ENCODE measurements at regions not wholly inside any gene's neighbourhood (a gene's known extent, or its start where the extent isn't known, plus 50 kb on each side); places are given as distances from the start of the nearest gene placed in this dataset.
A peak's percentile ranks its signal among the peaks of the same experiment; 100 is the strongest.

- no peaks in the 10 kb centered on the region for H3K9me3 ChIP-seq (ENCODE audit: low read depth, low read length)
- no peaks in the 10 kb centered on the region for H4K20me1 ChIP-seq (ENCODE audit: insufficient read depth, low read length)
- no peak overlapping the region for H3K27ac ChIP-seq (ENCODE audit: low read depth, low read length)
- H3K79me2 ChIP-seq (ENCODE audit: insufficient read depth, low read length) = no peaks in the 10 kb centered on the region
- H3K27me3 ChIP-seq (ENCODE audit: insufficient read depth, low read length) = no peaks in the 10 kb centered on the region
- no peak overlapping the region for H2AFZ ChIP-seq (ENCODE audit: low read length)
- H3K4me1 ChIP-seq (ENCODE audit: insufficient read depth, low read length) = no peaks in the 10 kb centered on the region
- H3K36me3 ChIP-seq (ENCODE audit: insufficient read depth, low read length) = no peaks in the 10 kb centered on the region
- no peak overlapping the region for H3K4me3 ChIP-seq (ENCODE audit: insufficient read depth, low read length)
- no peak for DNase-seq (ENCODE audit: insufficient read length, low spot score, missing footprints)
- H3K4me2 ChIP-seq (ENCODE audit: insufficient read depth, low read length) = no peak overlapping the region
- no peak for TF ChIP-seq CTCF (IDR thresholded peaks at IDR 0.05; ENCODE audit: extremely low read depth, low read depth, low read length)
These were observed 149.0 kb upstream of the ARID2 start for GRCh38 chr12:45580356-45580969.

- no peak for TF ChIP-seq CTCF (IDR thresholded peaks at IDR 0.05; ENCODE audit: extremely low read depth, low read depth, low read length)
These were observed 148.4 kb upstream of the ARID2 start for GRCh38 chr12:45581112-45581511.

GRCh38 chr12:45582536-45582935 lies 147.0 kb upstream of the ARID2 start:
- no peaks in the 10 kb centered on the region for H3K79me2 ChIP-seq (ENCODE audit: insufficient read depth, low read length)
- H3K9me3 ChIP-seq (ENCODE audit: low read depth, low read length) = no peaks in the 10 kb centered on the region
- H3K4me2 ChIP-seq (ENCODE audit: insufficient read depth, low read length) = no peak overlapping the region
- H4K20me1 ChIP-seq (ENCODE audit: insufficient read depth, low read length) = no peaks in the 10 kb centered on the region
- H3K36me3 ChIP-seq (ENCODE audit: insufficient read depth, low read length) = no peaks in the 10 kb centered on the region
- no peak for TF ChIP-seq CTCF (IDR thresholded peaks at IDR 0.05; ENCODE audit: extremely low read depth, low read depth, low read length)
- H3K4me1 ChIP-seq (ENCODE audit: insufficient read depth, low read length) = no peaks in the 10 kb centered on the region
- H3K27ac ChIP-seq (ENCODE audit: low read depth, low read length) = no peak overlapping the region
- H3K4me3 ChIP-seq (ENCODE audit: insufficient read depth, low read length) = no peak overlapping the region
- no peak for DNase-seq (ENCODE audit: insufficient read length, low spot score, missing footprints)
- no peaks in the 10 kb centered on the region for H3K27me3 ChIP-seq (ENCODE audit: insufficient read depth, low read length)
- no peak overlapping the region for H2AFZ ChIP-seq (ENCODE audit: low read length)

More at GRCh38 chr12:45581112-45581511, 148.4 kb upstream of the ARID2 start:
- Histone ChIP-seq H3K36me3 (ENCODE audit: insufficient read depth, low read length) (no peaks in the 10 kb centered on the region), H4K20me1 (ENCODE audit: insufficient read depth, low read length) (no peaks in the 10 kb centered on the region), H3K4me2 (ENCODE audit: insufficient read depth, low read length) (no peak overlapping the region), H2AFZ (ENCODE audit: low read length) (no peak overlapping the region), H3K9me3 (ENCODE audit: low read depth, low read length) (no peaks in the 10 kb centered on the region), H3K4me1 (ENCODE audit: insufficient read depth, low read length) (no peaks in the 10 kb centered on the region), H3K79me2 (ENCODE audit: insufficient read depth, low read length) (no peaks in the 10 kb centered on the region), H3K27me3 (ENCODE audit: insufficient read depth, low read length) (no peaks in the 10 kb centered on the region), H3K4me3 (ENCODE audit: insufficient read depth, low read length) (no peak overlapping the region), H3K27ac (ENCODE audit: low read depth, low read length) (no peak overlapping the region)
- DNase-seq (ENCODE audit: insufficient read length, low spot score, missing footprints) = no peak

- no peaks in the 10 kb centered on the region for H3K9me3 ChIP-seq (ENCODE audit: low read depth, low read length)
- no peaks in the 10 kb centered on the region for H4K20me1 ChIP-seq (ENCODE audit: insufficient read depth, low read length)
- DNase-seq (ENCODE audit: insufficient read length, low spot score, missing footprints) = peak; percentile 71
- no peak overlapping the region for H3K4me3 ChIP-seq (ENCODE audit: insufficient read depth, low read length)
- no peaks in the 10 kb centered on the region for H3K27me3 ChIP-seq (ENCODE audit: insufficient read depth, low read length)
- no peak overlapping the region for H2AFZ ChIP-seq (ENCODE audit: low read length)
- H3K79me2 ChIP-seq (ENCODE audit: insufficient read depth, low read length) = no peaks in the 10 kb centered on the region
- no peaks in the 10 kb centered on the region for H3K4me1 ChIP-seq (ENCODE audit: insufficient read depth, low read length)
- H3K27ac ChIP-seq (ENCODE audit: low read depth, low read length) = no peak overlapping the region
- H3K4me2 ChIP-seq (ENCODE audit: insufficient read depth, low read length) = no peak overlapping the region
- no peak for TF ChIP-seq CTCF (IDR thresholded peaks at IDR 0.05; ENCODE audit: extremely low read depth, low read depth, low read length)
- no peaks in the 10 kb centered on the region for H3K36me3 ChIP-seq (ENCODE audit: insufficient read depth, low read length)
These were observed 146.4 kb upstream of the ARID2 start for GRCh38 chr12:45582986-45583659.
